Kidney glomerular epithelial cell (primary cell): ENCODE measurements at regions not wholly inside any gene's neighbourhood (a gene's known extent, or its start where the extent isn't known, plus 50 kb on each side); places are given as distances from the start of the nearest gene placed in this dataset.

Experiments
- DNase-seq: peaks from one replicate; lab custom pipeline; 2025; lab: John Stamatoyannopoulos, UW

DNA sequence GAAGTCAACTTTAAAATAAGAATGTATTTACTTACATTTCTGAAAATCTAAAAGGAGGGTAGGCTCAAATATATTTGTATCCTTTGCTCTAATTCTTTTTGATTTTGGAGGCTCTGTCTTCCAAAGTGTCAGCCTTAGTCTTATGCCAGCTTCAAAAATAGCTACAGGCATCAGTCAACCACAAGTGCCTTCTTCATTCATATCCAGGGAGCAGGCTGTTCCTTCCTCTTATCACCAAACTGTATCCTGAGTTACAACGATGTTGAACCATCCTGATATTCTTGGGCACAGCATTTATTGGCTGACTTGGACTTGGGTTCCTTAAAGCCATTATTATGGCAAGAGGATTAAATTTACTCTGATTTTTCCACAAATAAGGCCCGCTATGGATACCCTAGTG lies 1161.3 kb downstream of the PCDH17 start:
- DNase-seq, result no peak

DNA sequence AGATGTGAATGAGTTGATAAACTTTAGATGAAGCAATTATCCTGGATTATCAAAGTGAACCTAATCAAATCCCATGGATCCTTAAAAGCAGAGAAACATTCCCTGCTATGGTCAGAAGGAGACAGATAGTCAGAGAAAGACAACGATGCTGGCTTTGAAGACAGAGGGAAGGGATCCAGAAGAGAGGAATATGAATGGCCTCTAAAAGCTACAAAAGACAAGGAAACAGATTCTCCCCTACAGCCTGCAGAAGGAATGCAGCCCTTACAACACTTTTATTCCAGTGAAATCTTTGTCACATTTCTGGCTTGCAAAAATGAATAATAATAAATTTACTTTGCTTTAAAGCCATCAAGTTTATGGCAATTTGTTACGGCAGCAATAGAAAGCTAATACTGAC lies 1164.2 kb downstream of the PCDH17 start:
- DNase-seq, result no peak

DNA sequence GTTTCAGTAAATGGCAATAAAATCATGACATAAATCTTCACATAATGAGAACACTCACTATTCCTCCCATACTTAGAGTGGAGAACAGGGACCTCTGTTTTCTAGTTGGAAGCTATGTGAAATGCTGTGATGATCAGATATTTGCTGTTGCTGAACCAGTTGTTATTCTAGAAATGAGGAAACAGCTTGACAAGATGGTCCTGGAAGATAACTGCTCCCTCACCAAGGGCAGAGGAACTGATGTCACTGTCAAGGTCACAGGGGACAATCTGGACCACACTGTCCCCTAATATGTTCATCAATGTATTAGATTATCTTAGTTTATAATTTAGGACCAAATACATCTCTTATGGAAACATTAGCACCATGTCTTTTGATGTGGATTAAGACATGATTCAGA lies 1173.3 kb downstream of the PCDH17 start:
- DNase-seq, result no peak

DNA sequence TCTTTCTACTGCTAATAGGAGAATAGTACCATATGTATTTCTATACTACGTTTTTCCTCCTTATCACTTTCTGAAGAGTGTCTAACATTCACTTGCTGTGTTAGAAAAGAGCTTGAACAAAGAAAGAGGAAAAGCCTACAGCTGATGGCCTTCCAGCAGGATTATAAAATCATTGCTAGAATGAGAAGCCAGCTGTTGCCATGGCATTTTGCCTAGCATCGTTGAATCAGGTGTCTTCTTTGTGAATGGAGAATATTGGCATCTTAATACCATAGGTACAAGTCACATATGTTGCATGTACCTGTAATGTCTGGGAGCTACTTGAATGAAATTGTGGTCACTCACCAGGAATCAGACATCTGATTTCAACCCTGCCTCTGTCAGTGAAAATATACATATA lies 1174.9 kb downstream of the PCDH17 start:
- no peak for DNase-seq

DNA sequence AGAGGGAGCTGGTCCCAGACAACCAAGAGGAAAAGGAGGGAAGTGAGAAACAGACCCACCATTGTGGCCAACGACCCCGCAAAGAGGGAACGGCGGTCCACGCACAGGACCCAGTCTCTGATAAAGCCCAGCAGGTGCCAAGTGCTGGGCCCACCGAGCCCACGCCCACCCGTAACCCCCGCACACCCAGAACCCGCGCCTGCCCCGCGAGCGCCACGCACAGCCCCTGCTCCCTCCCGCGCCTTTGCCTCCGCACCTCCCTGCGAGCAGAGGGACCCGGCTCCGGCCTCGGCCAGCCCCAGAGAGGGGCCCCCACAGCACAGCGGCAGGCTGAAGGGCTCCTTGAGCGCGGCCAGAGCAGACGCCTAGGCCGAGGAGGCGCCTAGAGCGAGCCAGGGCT lies 1192.2 kb downstream of the PCDH17 start:
- DNase-seq, result no peak

DNA sequence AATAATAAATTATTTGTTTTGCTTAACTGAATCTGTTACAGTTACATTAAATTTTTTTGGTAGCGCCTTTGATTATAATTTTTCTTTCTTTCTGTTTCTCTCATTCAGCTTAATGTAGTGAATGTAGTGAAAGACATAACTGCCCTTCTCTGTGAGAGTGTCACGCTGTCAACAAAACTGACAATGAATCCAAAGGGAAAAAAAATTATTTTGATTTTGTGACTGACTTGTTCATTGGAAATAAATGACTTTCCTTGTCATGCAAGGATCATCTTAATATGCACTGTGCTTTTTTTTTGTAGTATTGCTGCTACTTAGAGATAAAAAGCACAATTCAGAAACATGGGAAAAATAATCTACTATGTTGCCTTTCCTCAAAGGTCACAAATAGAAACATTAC lies 1196.4 kb downstream of the PCDH17 start:
- DNase-seq, result no peak

DNA sequence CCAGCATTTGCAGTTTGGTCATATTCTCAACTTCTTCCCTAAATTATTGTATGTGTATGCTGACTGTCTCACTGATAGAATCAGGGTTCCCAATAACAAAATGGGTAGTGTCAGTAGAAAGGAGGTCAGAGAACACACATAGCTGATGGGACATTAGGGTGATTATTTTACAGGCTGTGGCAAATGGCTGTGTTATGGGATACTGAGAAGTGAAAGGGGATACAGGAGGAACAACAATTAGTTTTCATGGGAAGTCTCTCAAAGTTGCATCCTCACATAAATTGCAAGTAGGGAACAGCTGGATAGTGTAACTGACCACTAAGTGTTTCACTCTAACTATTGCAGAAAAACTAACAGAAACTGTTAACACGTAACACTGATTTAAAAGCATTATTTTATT lies 1199.3 kb downstream of the PCDH17 start:
- no peak for DNase-seq

DNA sequence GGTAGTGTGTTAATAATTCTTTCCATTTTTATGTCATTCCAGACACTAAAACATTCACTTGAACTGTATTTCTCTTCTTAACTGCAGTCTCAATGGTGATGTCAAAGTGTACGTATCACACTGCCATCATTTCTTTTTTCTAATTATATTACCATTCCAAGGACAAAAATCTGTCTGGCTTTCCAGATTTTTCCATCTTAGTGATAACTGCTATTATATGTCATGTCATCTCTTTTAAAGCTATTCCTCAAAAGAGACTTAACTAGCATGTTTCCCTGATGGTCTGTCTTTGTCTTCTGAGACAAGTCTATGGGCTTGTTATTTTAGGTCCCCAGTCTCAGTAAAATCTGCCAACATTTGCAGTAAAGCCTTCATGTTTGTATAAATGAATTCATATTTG lies 1207.1 kb downstream of the PCDH17 start:
- DNase-seq, result no peak

DNA sequence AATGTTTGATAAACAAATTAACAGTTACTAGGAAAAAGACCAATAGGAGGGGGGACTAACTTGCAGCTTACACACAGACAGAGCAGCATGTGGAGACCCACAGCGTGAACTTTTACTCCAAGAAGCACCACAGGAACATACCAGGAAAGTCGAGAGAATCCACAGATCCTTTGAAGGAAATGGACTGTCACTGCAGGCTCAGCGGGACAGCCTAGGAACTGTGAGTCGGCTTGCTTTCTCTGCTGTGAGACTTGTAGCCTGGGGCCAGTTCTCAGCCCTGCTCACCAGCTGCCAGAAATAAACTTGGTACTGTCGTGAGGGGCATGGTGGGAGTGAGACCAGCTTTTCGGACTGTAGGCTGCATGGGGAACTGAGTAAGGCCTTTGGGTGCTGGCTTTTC lies 1211.5 kb downstream of the PCDH17 start:
- DNase-seq, result no peak

DNA sequence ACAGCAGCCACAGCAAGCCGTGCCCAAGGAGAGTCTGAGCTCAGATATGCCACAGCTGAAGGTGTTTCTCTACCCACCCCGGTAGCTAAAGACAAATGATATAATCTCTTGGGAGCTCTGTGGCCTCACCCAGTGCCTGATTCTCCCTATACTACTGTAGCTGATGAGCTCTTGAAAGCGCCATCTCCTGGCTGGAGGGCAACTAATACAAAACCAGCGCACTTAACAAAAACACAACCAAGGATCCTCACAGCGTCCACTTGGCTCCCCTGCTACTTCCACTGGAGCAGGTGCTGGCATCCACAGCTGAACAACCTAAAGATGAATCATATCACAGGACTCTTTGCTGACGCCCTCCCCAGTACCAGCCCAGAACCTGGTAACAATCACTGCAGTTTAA lies 1212.0 kb downstream of the PCDH17 start:
- DNase-seq, result no peak

DNA sequence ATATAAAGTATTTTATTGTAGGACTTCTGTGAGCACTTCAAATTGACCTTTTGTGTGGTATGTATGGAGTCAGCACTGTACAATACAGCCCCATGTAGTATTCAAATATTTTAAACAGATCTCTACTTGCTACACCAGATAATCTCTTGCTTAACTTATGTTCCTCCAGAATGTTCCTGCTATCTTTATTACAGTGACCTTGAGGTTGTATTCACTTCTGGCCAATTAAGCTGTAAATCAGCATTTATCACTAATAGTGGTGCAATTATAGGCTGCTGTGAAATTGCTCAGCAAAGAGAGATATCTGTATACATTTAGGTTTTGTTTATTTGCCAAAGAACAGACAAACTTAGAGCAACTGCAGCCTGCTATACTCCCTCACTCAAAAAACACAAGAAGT lies 1218.6 kb downstream of the PCDH17 start:
- no peak for DNase-seq

DNA sequence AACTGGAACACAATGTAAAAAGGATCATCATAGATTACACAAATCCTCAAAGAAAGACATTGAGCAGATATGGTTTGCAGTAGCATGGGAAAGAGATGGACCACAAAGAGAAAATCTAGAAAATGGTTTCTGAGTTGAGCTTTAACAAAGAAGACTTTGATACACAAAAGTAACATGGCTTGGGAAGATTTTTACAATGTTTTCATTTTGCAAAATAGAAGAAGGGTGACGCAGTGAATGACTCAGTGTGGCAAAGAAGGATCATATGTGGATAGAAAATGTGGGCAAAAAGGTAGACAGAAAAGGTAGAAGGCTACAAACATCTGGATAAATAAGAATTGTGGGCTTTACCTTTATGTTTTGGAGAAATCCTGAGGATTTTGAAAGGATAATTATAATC lies 1220.5 kb downstream of the PCDH17 start:
- DNase-seq, result peak; percentile 16

DNA sequence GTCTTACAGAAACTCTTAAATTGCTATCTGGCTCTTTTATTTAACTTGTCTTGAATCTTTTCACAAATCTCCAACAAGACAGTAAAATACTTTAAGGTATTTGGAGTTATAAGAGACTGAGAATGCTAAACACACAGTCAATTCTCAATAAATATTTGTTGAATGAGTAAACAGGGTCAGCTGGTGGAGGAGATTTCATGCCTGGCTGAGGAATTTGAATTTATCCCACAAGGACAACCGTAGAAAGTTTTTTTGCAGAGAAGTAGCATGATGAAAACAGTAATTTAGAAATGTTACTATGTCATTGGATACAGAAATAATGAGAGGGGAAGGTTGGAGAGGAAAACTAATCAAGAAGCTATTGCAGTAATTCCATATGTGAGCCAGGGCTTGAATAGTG lies 1223.7 kb downstream of the PCDH17 start:
- peak; percentile 47 for DNase-seq

DNA sequence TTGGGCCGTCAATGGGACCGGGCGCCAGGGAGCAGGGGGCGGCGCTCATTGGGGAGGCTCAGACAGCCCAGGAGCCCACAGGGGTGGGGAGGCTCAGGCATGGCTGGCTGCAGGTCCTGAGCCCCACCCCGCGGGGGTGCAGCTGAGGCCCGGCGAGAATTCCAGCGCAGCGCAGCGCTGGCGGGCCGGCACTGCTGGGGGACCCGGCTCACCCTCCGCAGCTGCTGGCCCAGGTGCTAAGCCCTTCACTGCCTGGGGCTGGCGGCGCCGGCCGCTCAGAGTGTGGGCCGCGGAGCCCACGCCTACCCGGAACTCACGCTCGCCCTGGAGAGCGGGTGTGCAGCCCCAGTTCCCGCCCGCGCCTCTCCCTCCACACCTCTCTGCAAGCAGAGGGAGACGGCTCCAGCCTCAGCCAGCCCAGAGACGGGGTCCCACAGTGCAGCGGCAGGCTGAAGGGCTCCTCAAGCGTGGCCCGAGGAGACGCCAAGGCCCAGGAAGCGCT lies 1227.4 kb downstream of the PCDH17 start:
- DNase-seq, result no peak

DNA sequence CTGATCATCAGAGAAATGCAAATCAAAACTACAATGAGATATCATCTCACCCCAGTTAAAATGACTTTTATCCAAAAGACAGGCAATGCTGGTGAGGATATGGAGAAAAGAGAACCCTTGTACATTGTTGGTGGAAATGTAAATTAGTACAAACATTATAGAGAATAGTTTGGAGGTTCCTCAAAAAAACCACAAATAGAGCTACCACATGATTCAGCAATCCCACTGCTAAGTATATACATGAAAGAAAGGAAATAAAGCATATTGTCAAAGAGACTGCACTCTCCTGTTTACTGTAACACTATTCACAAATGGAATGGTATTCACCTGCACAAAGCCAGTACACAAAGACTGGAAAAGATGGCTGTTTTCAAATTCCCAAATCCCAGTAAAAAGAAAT lies 1233.7 kb downstream of the PCDH17 start:
- no peak for DNase-seq

DNA sequence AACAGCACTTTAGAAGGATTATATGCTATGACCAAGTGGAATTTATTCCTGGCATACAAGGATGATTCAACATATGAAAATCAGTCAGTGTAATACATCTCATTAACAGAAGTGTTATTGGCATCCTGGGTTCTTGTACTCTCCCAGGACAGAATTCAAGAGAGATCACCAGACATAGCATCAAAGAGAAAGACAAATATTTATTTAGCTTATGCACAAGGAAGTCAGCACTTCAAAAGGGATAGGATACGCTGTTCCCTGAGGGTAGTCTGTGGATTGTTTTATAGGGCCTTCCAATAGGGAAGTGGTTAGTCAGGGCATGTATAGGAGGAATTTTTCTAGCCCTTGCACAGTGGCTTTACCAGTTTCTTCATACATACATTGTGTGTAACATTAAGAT lies 1238.0 kb downstream of the PCDH17 start:
- DNase-seq, result no peak

DNA sequence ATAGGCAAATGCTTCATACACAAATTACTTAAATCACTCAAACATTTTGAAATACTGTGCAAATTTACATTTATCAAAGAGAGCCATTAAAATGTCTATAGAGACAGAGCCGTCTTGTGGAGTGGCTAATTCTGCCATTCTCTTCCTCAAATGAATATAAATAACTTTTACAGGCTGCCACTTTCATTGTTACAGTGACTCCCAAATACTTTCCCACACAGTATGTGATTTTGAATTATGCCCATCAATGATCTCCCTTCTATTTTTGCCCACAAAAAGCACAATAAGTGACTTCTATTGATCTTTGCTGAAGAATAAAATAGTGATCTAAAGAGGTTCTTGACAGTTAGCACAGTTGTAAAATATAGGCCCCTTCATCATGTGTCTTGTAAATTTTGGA lies 1244.9 kb downstream of the PCDH17 start:
- no peak for DNase-seq

DNA sequence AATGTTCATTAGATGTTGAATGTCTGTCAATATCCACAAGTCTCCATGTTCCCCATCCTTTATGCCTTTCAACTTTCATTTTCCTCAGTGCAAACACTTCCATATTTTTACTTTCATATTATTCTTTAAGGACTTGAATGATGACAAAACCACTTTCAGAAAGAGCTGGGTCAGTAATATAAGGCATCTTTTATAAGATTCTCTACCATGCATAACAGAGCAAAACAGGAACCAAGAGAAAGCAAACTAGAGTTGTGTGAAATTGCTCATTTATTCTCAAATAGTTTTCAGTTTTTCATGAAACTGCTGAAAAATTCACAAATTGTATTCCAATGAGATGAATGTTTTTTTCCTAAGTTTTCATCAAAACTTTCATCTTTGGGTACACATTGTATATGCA lies 1247.6 kb downstream of the PCDH17 start:
- DNase-seq, result no peak

DNA sequence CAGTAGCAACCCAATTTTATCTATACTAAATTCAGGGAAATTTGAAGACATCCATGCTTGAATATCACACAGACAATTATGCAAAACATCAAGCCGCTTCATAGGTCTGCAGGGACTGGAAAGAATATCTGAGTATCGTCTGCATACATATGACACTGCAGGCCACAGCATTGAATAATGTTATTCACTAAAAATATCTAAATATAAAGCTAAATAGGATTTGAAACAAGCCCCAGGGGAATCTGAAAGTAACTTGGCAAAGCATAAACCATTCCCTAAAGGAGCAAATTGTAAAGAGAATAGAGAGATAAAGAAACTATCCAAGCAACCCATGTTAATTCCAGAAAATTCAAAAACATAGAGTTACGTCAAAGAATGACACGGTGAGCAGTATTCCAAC lies 1251.0 kb downstream of the PCDH17 start:
- no peak for DNase-seq

DNA sequence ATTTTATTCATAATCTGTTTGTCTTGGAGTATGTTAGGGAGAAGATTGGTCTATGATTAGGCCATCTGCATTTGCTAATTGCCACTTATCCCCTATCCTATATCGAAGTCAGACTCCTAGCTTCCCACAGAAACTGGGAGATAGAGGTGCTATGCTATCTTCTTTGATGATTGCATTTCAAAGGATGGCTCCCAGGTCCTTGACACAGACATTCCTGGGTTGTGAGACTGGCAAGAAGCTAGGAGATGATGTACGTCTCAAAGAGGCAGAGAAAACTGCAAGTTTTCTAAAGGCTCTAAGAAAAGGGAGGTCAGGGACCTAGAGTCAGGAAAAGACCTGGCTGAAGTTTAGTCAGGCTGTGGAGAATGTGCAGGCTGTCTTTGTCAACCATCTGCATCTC lies 1251.9 kb downstream of the PCDH17 start:
- DNase-seq, result no peak

DNA sequence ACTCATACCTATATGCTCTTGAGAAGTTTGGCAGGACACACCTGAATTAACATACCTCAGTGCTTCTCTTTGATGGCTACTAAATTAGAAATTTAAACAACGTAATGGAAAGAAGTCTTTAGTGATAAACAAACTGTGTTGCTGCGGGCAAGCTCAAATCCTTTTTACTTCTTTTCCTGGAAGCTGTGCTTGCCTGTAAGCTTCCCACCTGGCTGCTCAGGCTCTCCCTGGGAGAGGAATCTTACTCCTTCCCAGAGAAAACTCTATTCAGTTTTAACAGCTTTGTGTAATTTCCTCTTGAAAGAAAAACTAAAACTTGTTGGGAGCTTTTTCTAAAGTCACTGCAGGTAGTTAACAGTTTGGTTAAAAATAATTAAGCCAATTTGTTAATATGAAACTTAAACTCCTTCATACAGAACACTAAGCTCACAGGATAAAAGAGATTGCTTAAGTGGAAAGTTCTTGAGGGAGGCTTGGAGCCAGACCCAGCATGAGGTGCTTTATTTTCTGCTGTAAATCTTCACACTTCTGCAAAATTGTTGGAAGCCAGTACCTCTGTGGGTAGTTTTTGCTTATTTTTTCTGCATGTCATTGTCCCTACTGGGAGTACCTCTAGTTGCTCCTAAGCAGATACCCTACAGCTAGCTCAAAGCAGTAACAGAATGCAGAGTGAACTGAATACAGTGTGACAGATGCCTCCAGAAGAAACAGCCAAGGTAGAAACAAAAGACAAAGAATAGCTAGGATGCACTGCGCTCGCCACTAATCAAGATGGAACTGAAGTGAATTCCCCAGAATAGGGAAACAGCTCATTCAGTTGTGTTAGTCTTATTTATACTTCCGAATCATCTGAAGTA lies 1253.0 kb downstream of the PCDH17 start:
- no peak for DNase-seq

DNA sequence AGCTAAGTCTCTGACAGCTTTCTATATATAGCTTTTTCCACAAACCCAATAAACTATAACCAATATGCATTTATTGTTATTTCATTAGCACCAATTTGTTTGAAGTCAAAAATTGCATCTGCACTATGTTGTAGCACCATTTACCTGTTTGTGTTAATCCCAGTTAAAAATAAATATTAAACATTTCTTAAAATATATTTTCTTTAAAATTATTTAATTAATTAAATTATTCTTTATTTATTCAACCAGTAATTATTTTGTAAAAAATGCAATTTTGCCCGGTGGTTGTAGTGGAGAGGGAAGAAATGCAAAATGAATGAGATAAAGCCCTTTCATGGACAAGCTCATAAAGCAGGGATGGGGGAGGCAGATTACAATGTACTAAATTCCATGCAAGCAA lies 1257.9 kb downstream of the PCDH17 start:
- no peak for DNase-seq

DNA sequence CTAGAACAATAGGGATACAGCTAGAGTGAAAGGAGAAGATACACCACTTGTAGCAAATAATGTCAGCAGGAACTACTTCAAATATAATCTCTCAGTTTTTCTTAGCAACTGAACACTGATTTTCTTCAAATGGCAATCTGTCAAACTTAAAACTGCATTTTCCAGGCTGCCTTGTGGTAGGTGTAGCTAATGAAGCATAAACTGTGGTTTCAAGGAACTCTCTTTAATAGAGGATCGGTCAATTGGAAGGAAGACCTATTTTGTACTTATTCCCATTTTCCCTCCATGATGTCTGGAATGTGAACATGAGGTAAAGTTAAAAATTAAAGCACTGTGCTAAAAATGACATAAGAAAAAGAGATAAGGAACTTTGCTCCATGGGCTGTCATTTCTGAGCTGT lies 1261.9 kb downstream of the PCDH17 start:
- DNase-seq, result no peak

DNA sequence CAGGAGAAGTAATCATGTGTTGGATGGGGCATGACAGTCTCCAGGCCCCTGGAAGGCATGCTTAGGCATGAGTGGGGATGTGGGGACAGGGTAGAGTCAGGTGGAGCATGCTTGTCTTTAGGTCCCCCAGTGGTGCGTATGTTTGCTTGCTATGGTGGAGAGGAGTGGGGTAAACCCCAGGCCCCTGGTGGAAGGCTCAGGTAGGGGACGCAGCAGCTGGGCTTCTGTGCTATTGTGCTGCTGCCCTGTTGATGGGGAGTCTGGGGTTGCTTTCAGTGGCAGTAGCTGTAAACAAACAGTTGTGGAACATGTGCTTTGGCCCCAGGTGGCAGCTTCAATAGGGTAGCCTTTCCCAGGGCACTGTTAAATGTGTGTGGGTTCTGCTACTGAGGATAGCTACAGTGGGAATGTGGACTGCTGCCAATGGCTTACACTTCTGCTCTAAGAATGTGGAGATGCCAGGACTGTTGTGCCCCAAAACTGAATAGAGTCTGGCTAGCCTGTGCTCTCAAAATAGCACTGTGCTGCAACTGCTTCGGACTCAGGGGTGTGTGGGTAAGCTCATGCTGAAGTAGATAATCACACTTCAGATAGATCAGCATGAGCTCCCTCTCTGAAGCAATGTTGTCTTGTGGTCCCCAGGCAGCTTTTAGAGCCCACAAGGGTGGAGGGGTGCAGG lies 1257.3 kb downstream of the DIAPH3 start:
- no peak for DNase-seq
